SU-DHL-6 (cell line): ENCODE measurements at regions not wholly inside any gene's neighbourhood (a gene's known extent, or its start where the extent isn't known, plus 50 kb on each side); places are given as distances from the start of the nearest gene placed in this dataset.

Source experiments
- EZH2phosphoT487 ChIP-seq: fragments of 200-600 bp; sonication (generic), shearing (Covaris generic); conservative IDR thresholded peaks from 2 replicates; pipeline ENCODE4 v1.6.1; 2018; ENCODE audit warnings: mild to moderate bottlenecking, antibody characterized with exemption, low read length, moderate library complexity, mixed read lengths
- TF ChIP-seq, protein P1 (sequence below): fragments of 200-600 bp; sonication (generic); IDR thresholded peaks from one replicate; pipeline ENCODE4 v1.5.1; 2017; ENCODE audit warnings: antibody characterized with exemption, mild to moderate bottlenecking, low read length, moderate library complexity; ENCODE audit not compliant: insufficient read depth, poor library complexity, severe bottlenecking

DNA sequence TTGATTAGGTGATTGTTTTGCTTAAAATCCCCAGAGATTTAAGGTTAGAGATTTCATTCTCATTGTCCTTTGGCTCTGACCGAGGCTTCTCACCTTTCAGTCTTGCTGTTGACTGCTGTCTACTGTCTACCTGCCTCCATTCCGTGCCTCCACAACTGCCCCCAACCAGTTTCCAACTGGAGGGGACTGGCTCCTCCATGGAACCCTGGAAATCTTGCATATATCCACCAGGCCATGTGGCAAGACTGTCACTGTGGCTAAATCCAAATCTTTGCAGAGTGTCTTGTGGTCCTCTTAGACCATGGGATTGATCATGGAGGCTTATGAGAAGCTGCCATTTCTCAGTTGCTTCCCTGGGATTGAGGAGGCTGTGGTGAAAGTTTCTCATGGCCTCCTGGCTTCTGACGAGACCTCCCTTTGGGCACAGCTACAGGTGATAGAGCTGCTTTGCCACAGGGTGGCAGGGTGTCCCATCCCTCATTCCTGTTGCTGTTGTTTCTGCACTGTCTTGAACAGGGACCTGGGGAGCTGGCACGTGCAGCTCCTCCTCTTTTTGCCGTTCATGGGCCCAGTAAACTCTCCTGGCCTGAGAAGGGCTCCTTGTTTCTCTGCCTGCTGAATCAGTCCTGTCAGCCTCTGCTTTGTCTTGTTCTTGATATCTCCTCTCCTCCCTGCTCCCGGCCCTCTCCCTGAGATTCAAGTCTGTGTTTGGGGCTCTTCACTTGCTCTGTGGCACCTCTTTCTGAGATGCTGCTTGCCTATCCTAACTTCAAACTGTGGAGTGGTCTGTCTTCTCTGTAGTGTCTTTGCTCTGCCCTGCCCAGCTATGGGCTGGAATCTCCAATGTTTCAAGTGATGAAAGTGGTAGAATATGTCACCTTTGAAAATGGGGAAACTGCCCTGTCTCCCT lies 63.6 kb upstream of the IGFBP3 start:
- TF ChIP-seq, protein P1, sequence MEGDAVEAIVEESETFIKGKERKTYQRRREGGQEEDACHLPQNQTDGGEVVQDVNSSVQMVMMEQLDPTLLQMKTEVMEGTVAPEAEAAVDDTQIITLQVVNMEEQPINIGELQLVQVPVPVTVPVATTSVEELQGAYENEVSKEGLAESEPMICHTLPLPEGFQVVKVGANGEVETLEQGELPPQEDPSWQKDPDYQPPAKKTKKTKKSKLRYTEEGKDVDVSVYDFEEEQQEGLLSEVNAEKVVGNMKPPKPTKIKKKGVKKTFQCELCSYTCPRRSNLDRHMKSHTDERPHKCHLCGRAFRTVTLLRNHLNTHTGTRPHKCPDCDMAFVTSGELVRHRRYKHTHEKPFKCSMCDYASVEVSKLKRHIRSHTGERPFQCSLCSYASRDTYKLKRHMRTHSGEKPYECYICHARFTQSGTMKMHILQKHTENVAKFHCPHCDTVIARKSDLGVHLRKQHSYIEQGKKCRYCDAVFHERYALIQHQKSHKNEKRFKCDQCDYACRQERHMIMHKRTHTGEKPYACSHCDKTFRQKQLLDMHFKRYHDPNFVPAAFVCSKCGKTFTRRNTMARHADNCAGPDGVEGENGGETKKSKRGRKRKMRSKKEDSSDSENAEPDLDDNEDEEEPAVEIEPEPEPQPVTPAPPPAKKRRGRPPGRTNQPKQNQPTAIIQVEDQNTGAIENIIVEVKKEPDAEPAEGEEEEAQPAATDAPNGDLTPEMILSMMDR = no peak
- no peak for TF ChIP-seq EZH2phosphoT487
